ENCODE measurements at regions not wholly inside any gene's neighbourhood (a gene's known extent, or its start where the extent isn't known, plus 50 kb on each side); places are given as distances from the start of the nearest gene placed in this dataset.
"Not testable (repeated sequence)": the region's sequence is repeated elsewhere in the genome, so short reads cannot be mapped to it uniquely, and the experiment has no call there.

DNA sequence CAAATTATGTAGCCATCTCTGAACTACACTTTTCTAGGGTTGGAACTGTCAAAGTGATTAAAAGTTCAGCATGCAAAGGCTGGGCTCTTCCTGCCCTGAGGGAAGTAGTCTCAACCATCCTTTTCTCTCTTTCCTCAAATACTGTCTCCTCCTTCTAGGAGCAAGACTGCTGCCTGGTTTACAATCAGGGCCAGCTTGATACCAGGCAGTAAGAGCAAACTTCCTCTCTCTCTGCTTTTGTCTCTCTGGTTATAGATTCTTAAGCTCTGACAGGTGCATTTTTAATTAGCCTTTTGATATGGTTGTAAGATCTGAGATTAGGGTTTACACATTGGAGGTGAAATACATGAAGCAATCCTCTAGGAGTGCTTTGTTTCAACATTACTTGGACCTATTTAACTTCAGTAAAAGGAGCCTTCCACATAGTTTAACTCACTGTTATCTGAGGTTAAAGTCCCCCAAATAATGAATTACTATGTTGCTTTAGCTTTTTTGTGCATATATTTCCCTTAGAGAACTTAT is 436.1 kb downstream of the SPATA31D1 start:
- H3K4me2 ChIP-seq (replicated peaks; ENCODE audit: low read depth, low read length, poor library complexity, severe bottlenecking) = no peak overlapping the region
- Mint-ChIP-seq H3K4me1 (no peaks in the 10 kb centered on the region), H3K27ac (no peak overlapping the region), H3K27me3 (no peaks in the 10 kb centered on the region), H3K9me3 (ENCODE audit: insufficient read depth) (peaks cover 2% of the 10 kb centered on the region), H3K4me3 (no peak overlapping the region)
- H3K9me3 ChIP-seq (ENCODE audit: control extremely low read depth in 1 of 3, control insufficient read depth in 2 of 3, insufficient read depth in 1 of 3, low read length in 2 of 3) = peaks cover 0 to 4% (median 0%) of the 10 kb centered on the region in 3 donors
- no peak overlapping the region for H3K4me3 ChIP-seq (ENCODE audit: control extremely low read depth in 1 of 5, extremely low read depth in 1 of 5, insufficient read depth in 1 of 5, low read depth in 2 of 5, low read length in 4 of 5)
- no peaks in the 10 kb centered on the region for H3K4me1 ChIP-seq (ENCODE audit: control insufficient read depth in 2 of 2, insufficient read depth in 2 of 2, low read length in 2 of 2)
- POLR2A ChIA-PET = no interaction called here
- no peaks in the 10 kb centered on the region for H3K79me2 ChIP-seq (ENCODE audit: control insufficient read depth, insufficient read depth, low read length)
- no peaks in the 10 kb centered on the region for H4K20me1 ChIP-seq (ENCODE audit: control insufficient read depth, insufficient read depth, low read length, poor library complexity, severe bottlenecking)
- H2AFZ ChIP-seq (ENCODE audit: insufficient read depth, low read depth, low read length, poor library complexity, severe bottlenecking) = no peak overlapping the region
- H3K27me3 ChIP-seq (replicated peaks in 1 of 4; ENCODE audit: control extremely low read depth in 1 of 4, control insufficient read depth in 3 of 4, insufficient read depth in 4 of 4, low read length in 3 of 4) = no peaks in the 10 kb centered on the region
- no peak for ATAC-seq (ENCODE audit: low read depth)
- DNase-seq = no peak
- H3K36me3 ChIP-seq (replicated peaks in 1 of 2; ENCODE audit: control extremely low read depth in 1 of 2, control insufficient read depth in 1 of 2, extremely low read depth in 1 of 2, insufficient read depth in 2 of 2, low read length in 1 of 2) = no peaks in the 10 kb centered on the region
- TF ChIP-seq EZH2 (IDR thresholded peaks at IDR 0.05; ENCODE audit: borderline replicate concordance, insufficient read depth, low read depth, low read length, poor library complexity, severe bottlenecking) = no peak
- TF ChIP-seq, protein P1, sequence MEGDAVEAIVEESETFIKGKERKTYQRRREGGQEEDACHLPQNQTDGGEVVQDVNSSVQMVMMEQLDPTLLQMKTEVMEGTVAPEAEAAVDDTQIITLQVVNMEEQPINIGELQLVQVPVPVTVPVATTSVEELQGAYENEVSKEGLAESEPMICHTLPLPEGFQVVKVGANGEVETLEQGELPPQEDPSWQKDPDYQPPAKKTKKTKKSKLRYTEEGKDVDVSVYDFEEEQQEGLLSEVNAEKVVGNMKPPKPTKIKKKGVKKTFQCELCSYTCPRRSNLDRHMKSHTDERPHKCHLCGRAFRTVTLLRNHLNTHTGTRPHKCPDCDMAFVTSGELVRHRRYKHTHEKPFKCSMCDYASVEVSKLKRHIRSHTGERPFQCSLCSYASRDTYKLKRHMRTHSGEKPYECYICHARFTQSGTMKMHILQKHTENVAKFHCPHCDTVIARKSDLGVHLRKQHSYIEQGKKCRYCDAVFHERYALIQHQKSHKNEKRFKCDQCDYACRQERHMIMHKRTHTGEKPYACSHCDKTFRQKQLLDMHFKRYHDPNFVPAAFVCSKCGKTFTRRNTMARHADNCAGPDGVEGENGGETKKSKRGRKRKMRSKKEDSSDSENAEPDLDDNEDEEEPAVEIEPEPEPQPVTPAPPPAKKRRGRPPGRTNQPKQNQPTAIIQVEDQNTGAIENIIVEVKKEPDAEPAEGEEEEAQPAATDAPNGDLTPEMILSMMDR (IDR thresholded peaks at IDR 0.05) = no peak
- no peak overlapping the region for H3K9ac ChIP-seq (ENCODE audit: low read length)
- intact Hi-C loops (cut with micrococcal nuclease) = no loop called here
- H3K27ac ChIP-seq (ENCODE audit: low read length in 2 of 2) = no peak overlapping the region
- CTCF ChIA-PET = no interaction called here

DNA sequence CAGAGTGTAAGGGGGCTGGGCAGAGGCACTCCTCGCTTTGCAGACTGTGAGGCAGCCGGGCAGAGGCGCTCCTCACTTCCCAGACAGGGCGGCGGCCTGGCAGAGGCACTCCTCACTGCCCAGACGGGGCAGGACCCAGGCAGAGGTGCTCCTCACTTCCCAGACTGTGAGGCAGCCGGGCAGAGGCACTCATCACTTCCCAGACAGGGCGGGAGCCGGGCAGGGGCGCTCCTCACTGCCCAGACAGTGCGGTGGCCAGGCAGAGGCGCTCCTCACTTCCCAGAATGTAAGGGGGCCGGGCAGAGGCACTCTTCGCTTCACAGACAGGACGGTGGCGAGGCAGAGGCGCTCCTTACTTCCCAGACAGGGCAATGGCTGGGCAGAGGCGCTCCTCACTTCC is 442.5 kb downstream of the SPATA31D1 start:
- Histone ChIP-seq H3K9me3 (ENCODE audit: control extremely low read depth in 1 of 3, control insufficient read depth in 2 of 3, insufficient read depth in 1 of 3, low read length in 2 of 3) (peaks cover 0 to 23% (median 0%) of the 10 kb centered on the region in 3 donors), H4K20me1 (ENCODE audit: control insufficient read depth, insufficient read depth, low read length, poor library complexity, severe bottlenecking) (no peaks in the 10 kb centered on the region), H3K9ac (ENCODE audit: low read length) (no peak overlapping the region), H3K4me3 (ENCODE audit: control extremely low read depth in 1 of 5, extremely low read depth in 1 of 5, insufficient read depth in 1 of 5, low read depth in 2 of 5, low read length in 4 of 5) (no peak overlapping the region), H3K4me2 (replicated peaks; ENCODE audit: low read depth, low read length, poor library complexity, severe bottlenecking) (no peak overlapping the region), H3K79me2 (ENCODE audit: control insufficient read depth, insufficient read depth, low read length) (no peaks in the 10 kb centered on the region), H3K4me1 (ENCODE audit: control insufficient read depth in 2 of 2, insufficient read depth in 2 of 2, low read length in 2 of 2) (no peaks in the 10 kb centered on the region), H3K36me3 (replicated peaks in 1 of 2; ENCODE audit: control extremely low read depth in 1 of 2, control insufficient read depth in 1 of 2, extremely low read depth in 1 of 2, insufficient read depth in 2 of 2, low read length in 1 of 2) (no peaks in the 10 kb centered on the region), H3K27me3 (replicated peaks in 1 of 4; ENCODE audit: control extremely low read depth in 1 of 4, control insufficient read depth in 3 of 4, insufficient read depth in 4 of 4, low read length in 3 of 4) (no peaks in the 10 kb centered on the region), H3K27ac (ENCODE audit: low read length in 2 of 2) (no peak overlapping the region), H2AFZ (ENCODE audit: insufficient read depth, low read depth, low read length, poor library complexity, severe bottlenecking) (no peak overlapping the region)
- 82% methylated on average over 17 of the region's 18 CpGs for WGBS (ENCODE audit: insufficient coverage)
- Mint-ChIP-seq H3K27ac (no peak overlapping the region), H3K9me3 (ENCODE audit: insufficient read depth) (no peaks in the 10 kb centered on the region), H3K4me1 (no peaks in the 10 kb centered on the region), H3K4me3 (no peak overlapping the region), H3K27me3 (no peaks in the 10 kb centered on the region)
- POLR2A ChIA-PET = no interaction called here
- intact Hi-C loops (cut with micrococcal nuclease) = no loop called here
- no peak for DNase-seq
- CTCF ChIA-PET = no interaction called here
- no peak for ATAC-seq (ENCODE audit: low read depth)
- no peak for TF ChIP-seq EZH2 (IDR thresholded peaks at IDR 0.05; ENCODE audit: borderline replicate concordance, insufficient read depth, low read depth, low read length, poor library complexity, severe bottlenecking)
- TF ChIP-seq, protein P1 (IDR thresholded peaks at IDR 0.05) = no peak

DNA sequence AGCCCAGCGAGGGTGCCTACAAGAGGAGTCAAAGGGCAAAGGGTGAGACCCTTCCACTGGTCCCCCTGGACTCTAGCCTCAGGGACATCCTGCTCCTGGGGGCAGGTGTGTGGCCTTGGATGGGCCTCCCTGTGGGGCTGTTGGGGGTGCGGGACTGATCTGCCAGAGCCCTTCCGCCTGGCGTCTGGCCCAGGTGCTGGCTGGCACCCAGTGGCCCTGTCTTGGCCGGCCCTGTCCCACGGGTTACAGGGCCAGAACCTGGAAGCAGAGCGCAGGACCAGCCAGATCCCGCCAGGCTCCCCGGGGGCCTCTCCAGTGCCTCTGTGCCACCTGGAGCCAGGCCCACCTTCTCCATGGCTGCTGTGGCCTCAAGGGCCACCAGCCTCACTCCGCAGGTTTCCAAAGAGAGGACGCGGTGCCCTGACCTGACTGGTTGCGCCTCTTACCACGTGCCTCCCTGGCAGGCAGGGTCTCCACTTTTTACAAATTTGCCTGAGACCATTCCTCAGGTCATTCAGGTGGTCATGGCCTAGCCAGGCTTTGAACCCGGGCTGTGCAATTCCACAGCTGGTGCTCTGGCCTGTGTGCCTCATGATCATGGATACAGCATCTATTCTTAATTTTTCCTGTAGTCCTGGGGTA is 444.8 kb downstream of the SPATA31D1 start:
- CTCF ChIA-PET; DNase-seq; H3K27me3 Mint-ChIP-seq; ATAC-seq (ENCODE audit: low read depth); POLR2A ChIA-PET; H3K4me2 ChIP-seq (replicated peaks; ENCODE audit: low read depth, low read length, poor library complexity, severe bottlenecking); H3K4me3 Mint-ChIP-seq; H3K4me3 ChIP-seq (ENCODE audit: control extremely low read depth in 1 of 5, extremely low read depth in 1 of 5, insufficient read depth in 1 of 5, low read depth in 2 of 5, low read length in 4 of 5); H3K36me3 ChIP-seq (replicated peaks in 1 of 2; ENCODE audit: control extremely low read depth in 1 of 2, control insufficient read depth in 1 of 2, extremely low read depth in 1 of 2, insufficient read depth in 2 of 2, low read length in 1 of 2); H3K9ac ChIP-seq (ENCODE audit: low read length); H3K79me2 ChIP-seq (ENCODE audit: control insufficient read depth, insufficient read depth, low read length); H3K9me3 Mint-ChIP-seq (ENCODE audit: insufficient read depth); H3K27me3 ChIP-seq (replicated peaks in 1 of 4; ENCODE audit: control extremely low read depth in 1 of 4, control insufficient read depth in 3 of 4, insufficient read depth in 4 of 4, low read length in 3 of 4); H3K27ac Mint-ChIP-seq; H4K20me1 ChIP-seq (ENCODE audit: control insufficient read depth, insufficient read depth, low read length, poor library complexity, severe bottlenecking); H3K4me1 Mint-ChIP-seq; H2AFZ ChIP-seq (ENCODE audit: insufficient read depth, low read depth, low read length, poor library complexity, severe bottlenecking); intact Hi-C loops (cut with micrococcal nuclease); H3K4me1 ChIP-seq (ENCODE audit: control insufficient read depth in 2 of 2, insufficient read depth in 2 of 2, low read length in 2 of 2); H3K27ac ChIP-seq (ENCODE audit: low read length in 2 of 2): not testable (repeated sequence)
- 95% methylated on average over 12 of the region's 15 CpGs for WGBS (ENCODE audit: insufficient coverage)
- peaks cover 0 to 26% (median 0%) of the 10 kb centered on the region in 3 donors for H3K9me3 ChIP-seq (ENCODE audit: control extremely low read depth in 1 of 3, control insufficient read depth in 2 of 3, insufficient read depth in 1 of 3, low read length in 2 of 3)
